Omental fat pad (tissue), 3 donors: ENCODE measurements at regions not wholly inside any gene's neighbourhood (a gene's known extent, or its start where the extent isn't known, plus 50 kb on each side); places are given as distances from the start of the nearest gene placed in this dataset.

ENCODE experiments used
- ATAC-seq: fragments of 150-250 bp; one replicate; pipeline ENCODE4 v1.9.1; 2016; ENCODE audit warnings: mild to moderate bottlenecking, moderate library complexity; ENCODE audit not compliant: low FRiP score
- DNase-seq: peaks from one replicate; pipeline ENCODE4 v3.0.0-alpha.2; 2019; ENCODE audit warnings: low spot score
- TF ChIP-seq, protein P1 (sequence below), 3 donors: fragments of 450-650 bp; IDR thresholded peaks; one replicate each; pipeline ENCODE4 v1.5.1; 2016 to 2017; ENCODE audit warnings: antibody characterized with exemption in 3 of 3, mild to moderate bottlenecking in 3 of 3, moderate library complexity in 2 of 3

DNA sequence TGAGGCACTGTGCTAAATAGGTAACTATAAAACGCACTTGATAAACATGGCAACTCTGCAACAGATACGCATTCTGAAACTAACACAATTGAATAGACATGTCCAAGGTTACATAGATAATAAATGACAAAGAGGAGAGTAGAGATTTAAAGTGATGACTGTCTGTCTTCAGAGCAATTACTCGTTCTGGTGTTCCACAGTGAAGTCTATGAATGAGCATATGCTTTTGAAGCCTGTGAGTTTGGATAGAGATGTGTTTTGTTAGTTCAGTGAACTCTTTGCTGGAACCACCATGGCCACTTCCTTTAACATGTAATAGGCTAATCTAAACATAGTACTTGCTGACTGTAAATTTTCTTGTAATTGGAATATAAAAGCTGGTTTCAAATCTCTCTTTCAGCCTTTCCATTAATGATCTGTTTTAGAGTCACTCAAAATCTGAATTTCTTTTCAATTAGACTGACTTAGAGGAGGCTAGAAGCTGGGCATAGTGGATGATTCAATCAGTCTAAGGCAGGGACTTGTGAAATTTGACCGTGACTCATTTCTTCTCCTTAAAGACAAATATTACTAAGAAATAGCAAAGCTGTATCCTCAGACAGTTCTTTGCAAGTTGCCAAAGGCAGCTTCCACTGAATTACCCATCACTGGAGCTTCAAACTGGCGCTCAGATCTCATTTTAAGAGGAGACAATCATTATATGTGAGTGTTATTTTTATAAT is 1130.1 kb upstream of the CELF4 start:
- TF ChIP-seq, protein P1, sequence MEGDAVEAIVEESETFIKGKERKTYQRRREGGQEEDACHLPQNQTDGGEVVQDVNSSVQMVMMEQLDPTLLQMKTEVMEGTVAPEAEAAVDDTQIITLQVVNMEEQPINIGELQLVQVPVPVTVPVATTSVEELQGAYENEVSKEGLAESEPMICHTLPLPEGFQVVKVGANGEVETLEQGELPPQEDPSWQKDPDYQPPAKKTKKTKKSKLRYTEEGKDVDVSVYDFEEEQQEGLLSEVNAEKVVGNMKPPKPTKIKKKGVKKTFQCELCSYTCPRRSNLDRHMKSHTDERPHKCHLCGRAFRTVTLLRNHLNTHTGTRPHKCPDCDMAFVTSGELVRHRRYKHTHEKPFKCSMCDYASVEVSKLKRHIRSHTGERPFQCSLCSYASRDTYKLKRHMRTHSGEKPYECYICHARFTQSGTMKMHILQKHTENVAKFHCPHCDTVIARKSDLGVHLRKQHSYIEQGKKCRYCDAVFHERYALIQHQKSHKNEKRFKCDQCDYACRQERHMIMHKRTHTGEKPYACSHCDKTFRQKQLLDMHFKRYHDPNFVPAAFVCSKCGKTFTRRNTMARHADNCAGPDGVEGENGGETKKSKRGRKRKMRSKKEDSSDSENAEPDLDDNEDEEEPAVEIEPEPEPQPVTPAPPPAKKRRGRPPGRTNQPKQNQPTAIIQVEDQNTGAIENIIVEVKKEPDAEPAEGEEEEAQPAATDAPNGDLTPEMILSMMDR (IDR thresholded peaks at IDR 0.05), result no peak
- DNase-seq (no peak), ATAC-seq (no peak)

DNA sequence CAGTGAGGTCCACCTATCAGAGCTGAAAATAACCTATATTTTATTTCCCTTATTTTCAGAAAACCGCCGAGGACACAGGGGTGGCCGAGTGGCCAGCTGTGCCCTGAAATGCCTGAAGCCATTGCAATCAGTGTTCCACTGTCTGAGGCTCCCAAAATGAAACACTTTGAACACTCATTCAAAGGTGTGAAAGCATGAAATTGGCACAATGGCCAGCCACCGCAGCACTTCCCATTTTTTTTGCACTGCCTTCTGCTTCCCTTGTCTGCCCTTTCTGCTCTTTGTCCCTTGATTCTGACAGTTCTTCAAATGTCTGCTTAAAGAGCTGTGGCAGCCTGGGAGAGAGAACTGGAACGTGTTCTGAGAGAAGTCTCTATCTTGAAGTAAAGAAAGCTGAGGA is 1127.5 kb upstream of the CELF4 start:
- TF ChIP-seq, protein P1 (IDR thresholded peaks at IDR 0.05), result no peak
- ATAC-seq (no peak), DNase-seq (no peak)

DNA sequence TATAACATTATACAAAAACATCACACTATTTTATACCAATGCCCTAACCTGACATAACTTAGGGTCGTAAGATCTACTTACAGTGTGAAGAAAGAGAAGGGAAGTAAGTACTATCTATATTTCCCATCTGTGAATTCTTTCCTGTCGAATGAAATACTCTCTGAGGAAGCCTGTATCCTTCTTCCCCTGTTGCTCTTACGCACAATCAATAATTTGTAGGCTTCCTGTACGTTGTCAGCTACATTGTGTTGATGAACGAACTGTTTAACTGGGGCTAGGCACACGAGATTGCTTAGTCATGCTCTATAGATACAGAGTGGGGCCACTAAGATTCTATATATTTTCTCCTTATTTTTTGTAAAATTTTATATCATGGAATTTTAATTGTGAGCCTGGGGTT is 1125.0 kb upstream of the CELF4 start:
- DNase-seq, result no peak
- TF ChIP-seq, protein P1 (IDR thresholded peaks at IDR 0.05), result no peak
- no peak for ATAC-seq

DNA sequence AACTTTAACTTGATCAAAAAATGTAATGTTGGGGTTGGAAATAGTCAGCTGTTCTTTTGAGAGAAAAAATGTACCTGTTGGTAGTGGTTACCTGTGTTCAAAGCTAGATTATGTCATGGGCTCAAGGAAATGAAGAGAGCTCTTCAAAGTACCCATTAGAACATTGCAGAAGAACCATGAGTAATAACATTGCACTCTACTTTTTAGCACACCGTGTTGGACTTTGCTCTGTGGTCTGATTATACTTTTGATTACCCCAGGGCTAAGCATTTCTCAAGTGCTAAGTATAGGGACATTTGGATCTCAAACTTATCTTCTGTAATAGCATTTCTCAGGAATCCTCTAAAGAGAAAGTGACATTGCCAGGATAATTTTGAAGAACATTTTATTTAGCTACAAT is 1122.8 kb upstream of the CELF4 start:
- TF ChIP-seq, protein P1 (IDR thresholded peaks at IDR 0.05), result no peak
- DNase-seq, result no peak
- ATAC-seq, result no peak

DNA sequence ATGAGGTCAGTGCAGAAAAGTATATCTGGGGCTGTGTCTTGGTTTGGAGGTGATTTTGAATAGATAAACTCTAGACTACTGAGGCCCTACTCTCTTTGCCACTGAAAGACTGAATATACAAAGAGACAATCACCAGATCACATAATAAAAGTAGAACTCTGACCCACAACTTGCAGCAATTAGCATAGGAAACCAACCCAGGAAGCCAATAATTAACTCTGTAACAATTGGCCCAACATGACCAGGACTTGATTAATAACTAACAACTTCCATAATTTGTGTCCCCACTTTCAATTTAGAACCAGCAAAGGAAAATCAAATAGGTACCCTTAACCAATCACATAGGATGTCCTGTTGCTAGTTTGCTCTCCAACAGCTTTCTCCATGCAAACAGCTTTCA is 1104.9 kb upstream of the CELF4 start:
- TF ChIP-seq, protein P1 (IDR thresholded peaks at IDR 0.05), result no peak
- ATAC-seq (no peak), DNase-seq (no peak)

DNA sequence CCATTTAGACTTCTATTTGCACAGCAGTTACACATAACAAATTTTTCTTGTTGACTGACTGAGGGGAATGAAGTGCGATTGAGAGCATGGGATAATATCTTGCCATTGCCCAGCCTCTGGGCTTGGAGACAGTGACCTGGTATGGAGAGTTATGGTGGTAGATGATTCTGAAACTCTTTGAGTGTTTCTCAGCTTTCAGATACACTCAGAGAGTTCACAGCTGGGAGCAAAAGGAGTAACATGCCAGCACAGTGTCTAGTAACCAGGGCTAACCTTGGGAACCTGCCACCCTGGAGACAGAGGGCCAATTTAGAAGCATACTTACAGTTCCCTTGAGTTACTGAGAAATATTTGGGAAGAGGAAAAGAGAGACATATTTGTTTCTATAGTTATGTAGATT is 1099.3 kb upstream of the CELF4 start:
- ATAC-seq (no peak), DNase-seq (no peak)
- TF ChIP-seq, protein P1 (IDR thresholded peaks at IDR 0.05), result no peak

DNA sequence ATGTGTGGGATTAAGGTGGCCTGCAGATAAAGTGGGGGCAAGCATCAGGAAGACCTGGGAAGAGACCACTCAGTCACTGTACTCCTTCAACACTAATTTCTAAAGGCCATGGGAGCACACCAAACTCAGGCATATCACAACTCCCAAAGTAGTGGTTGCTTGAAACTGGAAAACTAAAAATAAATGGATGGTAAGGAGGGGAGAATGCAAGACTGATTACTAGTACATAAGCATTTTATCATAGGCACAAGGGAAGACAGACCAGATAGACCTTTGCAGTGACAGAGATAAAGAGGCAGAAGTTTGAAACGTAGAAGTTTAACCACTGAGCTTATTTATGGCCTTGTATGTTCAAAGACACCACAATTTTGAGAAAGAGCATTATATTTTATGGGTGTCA is 1098.1 kb upstream of the CELF4 start:
- ATAC-seq (no peak), DNase-seq (no peak)
- TF ChIP-seq, protein P1 (IDR thresholded peaks at IDR 0.05), result no peak
